Activated CD8-positive, alpha-beta memory T cell treated with anti-CD3 and anti-CD28 coated beads, Interleukin-2, amount 50 U/mL, for 1 hour (primary cell): ENCODE measurements at regions not wholly inside any gene's neighbourhood (a gene's known extent, or its start where the extent isn't known, plus 50 kb on each side); places are given as distances from the start of the nearest gene placed in this dataset.

Source experiments
- DNase-seq: peaks from one replicate; pipeline ENCODE4 v3.0.0-alpha.2; 2020; ENCODE audit errors: extremely low read depth

- no peak for DNase-seq
These were observed 123.1 kb upstream of the PJA2 start for GRCh38 chr5:109532773-109533364.

- no peak for DNase-seq
These were observed 121.5 kb upstream of the PJA2 start for GRCh38 chr5:109531262-109531661.

GRCh38 chr5:109529987-109530386 lies 120.2 kb upstream of the PJA2 start:
- no peak for DNase-seq

GRCh38 chr5:109529520-109529919 lies 119.7 kb upstream of the PJA2 start:
- DNase-seq: no peak

GRCh38 chr5:109524555-109524954 lies 114.8 kb upstream of the PJA2 start:
- no peak for DNase-seq

- no peak for DNase-seq
These were observed 114.3 kb upstream of the PJA2 start for GRCh38 chr5:109524026-109524425.

- DNase-seq: no peak
These were observed 112.6 kb upstream of the PJA2 start for GRCh38 chr5:109522404-109522803.

GRCh38 chr5:109519416-109519815 lies 109.6 kb upstream of the PJA2 start:
- no peak for DNase-seq

GRCh38 chr5:109516390-109516789 lies 106.6 kb upstream of the PJA2 start:
- no peak for DNase-seq

GRCh38 chr5:109511980-109512734 lies 102.4 kb upstream of the PJA2 start:
- DNase-seq: no peak

GRCh38 chr5:109506556-109506955 lies 96.8 kb upstream of the PJA2 start:
- no peak for DNase-seq

GRCh38 chr5:109496112-109496511 lies 86.3 kb upstream of the PJA2 start:
- DNase-seq: no peak

GRCh38 chr5:109487753-109488420 lies 78.1 kb upstream of the PJA2 start:
- DNase-seq: no peak

GRCh38 chr5:109486200-109486804 lies 76.5 kb upstream of the PJA2 start:
- DNase-seq: no peak

- DNase-seq: no peak
These were observed 75.3 kb upstream of the PJA2 start for GRCh38 chr5:109485030-109485429.

GRCh38 chr5:109484597-109484996 lies 74.8 kb upstream of the PJA2 start:
- DNase-seq: no peak

- no peak for DNase-seq
These were observed 73.7 kb upstream of the PJA2 start for GRCh38 chr5:109483395-109483971.

GRCh38 chr5:109482748-109483147 lies 73.0 kb upstream of the PJA2 start:
- DNase-seq: no peak

- DNase-seq: no peak
These were observed 69.6 kb upstream of the PJA2 start for GRCh38 chr5:109479260-109479860.

GRCh38 chr5:109478830-109479229 lies 69.1 kb upstream of the PJA2 start:
- DNase-seq: no peak

GRCh38 chr5:109476292-109476691 lies 66.5 kb upstream of the PJA2 start:
- DNase-seq: no peak
